ENCODE measurements at regions not wholly inside any gene's neighbourhood (a gene's known extent, or its start where the extent isn't known, plus 50 kb on each side); places are given as distances from the start of the nearest gene placed in this dataset.
A peak's percentile ranks its signal among the peaks of the same experiment; 100 is the strongest.

DNA sequence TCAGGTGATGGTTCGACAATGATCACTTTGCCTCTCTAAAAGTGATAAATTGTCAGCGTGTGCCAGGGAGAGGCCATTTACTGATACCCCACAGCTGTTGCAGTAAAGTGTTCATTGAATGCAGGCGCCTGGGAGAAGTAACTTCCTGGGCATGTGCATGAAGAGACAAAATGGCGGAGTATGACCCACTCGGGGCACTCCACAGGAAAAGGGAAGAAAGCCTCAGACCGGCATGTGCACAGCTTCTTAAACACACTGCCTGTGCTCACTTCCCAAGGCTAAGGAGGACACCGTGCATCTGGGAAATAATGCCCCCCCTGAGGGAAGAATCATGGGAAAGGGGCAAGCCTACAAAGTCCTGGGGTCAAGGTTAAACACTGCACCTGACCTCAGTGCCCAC lies 329.5 kb downstream of the ICE1 start:
- 56 to 57% methylated on average over 6 to 7 of the region's 7 CpGs for WGBS, 2 donors
- no peaks in the 10 kb centered on the region for H3K9me3 ChIP-seq
- intact Hi-C loops (cut with DNase I; ENCODE audit: low total_unique reads): no loop called here
- TF ChIP-seq, protein P1, sequence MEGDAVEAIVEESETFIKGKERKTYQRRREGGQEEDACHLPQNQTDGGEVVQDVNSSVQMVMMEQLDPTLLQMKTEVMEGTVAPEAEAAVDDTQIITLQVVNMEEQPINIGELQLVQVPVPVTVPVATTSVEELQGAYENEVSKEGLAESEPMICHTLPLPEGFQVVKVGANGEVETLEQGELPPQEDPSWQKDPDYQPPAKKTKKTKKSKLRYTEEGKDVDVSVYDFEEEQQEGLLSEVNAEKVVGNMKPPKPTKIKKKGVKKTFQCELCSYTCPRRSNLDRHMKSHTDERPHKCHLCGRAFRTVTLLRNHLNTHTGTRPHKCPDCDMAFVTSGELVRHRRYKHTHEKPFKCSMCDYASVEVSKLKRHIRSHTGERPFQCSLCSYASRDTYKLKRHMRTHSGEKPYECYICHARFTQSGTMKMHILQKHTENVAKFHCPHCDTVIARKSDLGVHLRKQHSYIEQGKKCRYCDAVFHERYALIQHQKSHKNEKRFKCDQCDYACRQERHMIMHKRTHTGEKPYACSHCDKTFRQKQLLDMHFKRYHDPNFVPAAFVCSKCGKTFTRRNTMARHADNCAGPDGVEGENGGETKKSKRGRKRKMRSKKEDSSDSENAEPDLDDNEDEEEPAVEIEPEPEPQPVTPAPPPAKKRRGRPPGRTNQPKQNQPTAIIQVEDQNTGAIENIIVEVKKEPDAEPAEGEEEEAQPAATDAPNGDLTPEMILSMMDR (IDR thresholded peaks at IDR 0.05): no peak
- TF ChIP-seq POLR2A (IDR thresholded peaks at IDR 0.05): no peak
- H3K27ac ChIP-seq: no peak overlapping the region
- no peak overlapping the region for H3K4me3 ChIP-seq
- DNase-seq: peak; percentile 22
- H3K27me3 ChIP-seq: no peaks in the 10 kb centered on the region
- H3K36me3 ChIP-seq (ENCODE audit: low read depth, missing control alignments): no peaks in the 10 kb centered on the region
- no peaks in the 10 kb centered on the region for H3K4me1 ChIP-seq

DNA sequence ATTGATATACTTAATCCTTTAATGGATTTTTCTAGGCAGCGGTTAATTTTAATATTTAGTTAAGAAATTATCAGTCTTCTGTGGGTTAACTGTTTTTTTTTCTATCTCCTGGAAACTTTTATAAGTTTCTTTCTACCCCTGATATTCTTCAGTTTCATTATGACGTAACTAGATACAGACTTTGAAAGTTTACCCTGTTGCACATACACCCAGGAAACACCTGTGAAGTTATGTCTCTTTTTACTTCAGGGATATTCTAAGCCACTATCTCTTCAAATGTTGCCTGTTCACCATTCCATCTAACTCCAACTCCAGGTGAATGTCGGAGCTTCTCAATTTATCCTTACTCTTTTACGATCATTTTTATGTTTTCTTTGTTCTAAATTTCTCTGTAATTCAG lies 329.0 kb downstream of the ICE1 start:
- intact Hi-C loops (cut with DNase I; ENCODE audit: low total_unique reads): no loop called here
- Histone ChIP-seq H3K4me1 (no peaks in the 10 kb centered on the region), H3K9me3 (no peaks in the 10 kb centered on the region), H3K36me3 (ENCODE audit: low read depth, missing control alignments) (no peaks in the 10 kb centered on the region), H3K27ac (no peak overlapping the region), H3K4me3 (no peak overlapping the region), H3K27me3 (no peaks in the 10 kb centered on the region)
- TF ChIP-seq POLR2A (IDR thresholded peaks at IDR 0.05): no peak
- TF ChIP-seq, protein P1 (IDR thresholded peaks at IDR 0.05): no peak
- 92 to 95% methylated on average over 4 of the region's 4 CpGs for WGBS, 2 donors
- DNase-seq: no peak

DNA sequence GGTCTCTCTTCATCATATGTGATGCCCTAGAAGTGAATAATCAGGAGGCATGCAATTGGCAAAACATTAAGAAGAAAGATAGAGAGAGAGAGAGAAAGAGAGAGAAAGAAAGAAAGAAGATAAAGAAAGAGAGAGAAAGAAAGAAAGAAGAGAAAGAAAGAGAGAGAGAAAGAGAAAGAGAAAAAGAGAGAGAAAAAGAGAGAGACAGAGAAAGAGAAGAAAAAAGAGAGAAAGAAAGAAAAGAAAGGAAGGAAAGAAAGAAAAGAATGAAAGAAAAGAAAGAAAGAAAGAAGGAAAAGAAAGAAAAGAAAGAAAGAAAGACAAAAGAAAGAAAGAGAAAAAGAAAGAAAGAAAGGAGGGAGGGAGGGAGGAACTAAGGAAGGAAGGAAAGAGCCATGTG lies 318.9 kb downstream of the ICE1 start:
- H3K27me3 ChIP-seq: no peaks in the 10 kb centered on the region
- no peaks in the 10 kb centered on the region for H3K9me3 ChIP-seq
- no peak for TF ChIP-seq POLR2A (IDR thresholded peaks at IDR 0.05)
- TF ChIP-seq, protein P1 (IDR thresholded peaks at IDR 0.05): no peak
- no peak overlapping the region for H3K4me3 ChIP-seq
- no peaks in the 10 kb centered on the region for H3K4me1 ChIP-seq
- no peak for DNase-seq
- H3K27ac ChIP-seq: no peak overlapping the region
- no peaks in the 10 kb centered on the region for H3K36me3 ChIP-seq (ENCODE audit: low read depth, missing control alignments)
- intact Hi-C loops (cut with DNase I; ENCODE audit: low total_unique reads): no loop called here

DNA sequence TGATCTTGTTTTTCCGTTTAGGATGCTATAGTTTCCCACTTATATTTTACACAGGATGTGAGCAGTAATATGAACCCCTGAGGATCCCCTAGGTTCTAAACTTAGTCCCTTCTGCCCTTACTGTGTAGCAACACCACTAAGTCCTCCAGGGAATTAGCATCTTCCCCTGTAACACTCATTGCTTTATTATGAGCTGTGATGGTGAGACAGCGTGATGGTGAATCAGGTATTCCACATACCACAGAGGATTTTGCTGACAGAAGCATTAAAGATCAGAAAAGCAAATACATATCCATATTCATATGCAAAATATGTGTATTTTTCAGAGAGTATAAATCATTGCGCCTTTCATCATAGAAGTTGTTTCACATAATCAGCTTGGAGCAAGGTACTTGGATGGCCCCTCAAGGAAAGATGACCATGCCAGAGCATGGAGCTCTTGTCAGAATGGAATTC lies 317.0 kb downstream of the ICE1 start:
- Histone ChIP-seq H3K4me1 (no peaks in the 10 kb centered on the region), H3K27me3 (no peaks in the 10 kb centered on the region), H3K36me3 (ENCODE audit: low read depth, missing control alignments) (no peaks in the 10 kb centered on the region), H3K4me3 (no peak overlapping the region), H3K9me3 (no peaks in the 10 kb centered on the region), H3K27ac (no peak overlapping the region)
- WGBS, 2 donors: 90 to 92% methylated on average over 3 of the region's 3 CpGs
- DNase-seq: no peak
- intact Hi-C loops (cut with DNase I; ENCODE audit: low total_unique reads): no loop called here
- TF ChIP-seq, protein P1 (IDR thresholded peaks at IDR 0.05): no peak
- no peak for TF ChIP-seq POLR2A (IDR thresholded peaks at IDR 0.05)

DNA sequence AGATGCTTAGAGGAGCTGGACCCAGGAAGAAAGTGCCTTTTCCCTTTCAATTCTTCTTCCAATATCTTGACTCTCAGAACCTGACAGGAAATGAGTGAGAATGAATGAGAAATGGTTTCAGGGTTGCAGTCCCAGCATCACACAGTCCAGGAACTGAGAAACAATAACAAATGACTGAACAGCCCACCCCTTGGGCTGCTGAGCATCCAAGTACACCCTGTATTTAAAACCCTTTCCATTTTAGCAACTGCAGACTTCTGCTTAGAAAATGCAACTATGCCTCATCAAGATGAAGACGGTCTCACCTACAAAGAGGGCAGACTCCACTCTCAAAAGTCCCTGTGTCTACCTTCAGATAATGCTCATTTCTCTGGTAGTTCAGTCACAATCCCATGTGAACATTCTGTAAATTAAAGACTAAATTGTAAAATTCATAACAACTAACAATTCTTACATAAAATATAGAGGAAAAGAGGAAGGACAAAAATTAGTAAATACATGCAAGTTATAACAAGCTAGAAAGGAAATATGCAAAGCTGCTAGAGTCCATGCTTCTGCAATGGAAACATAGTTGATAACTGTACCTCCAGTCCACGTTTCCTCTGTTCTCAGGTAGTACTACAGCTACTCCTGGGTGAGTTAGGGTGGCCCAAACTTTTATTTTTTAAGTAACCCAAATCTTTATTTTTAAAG lies 316.5 kb downstream of the ICE1 start:
- 53 to 71% methylated on average over 2 of the region's 2 CpGs for WGBS, 2 donors
- Histone ChIP-seq H3K4me3 (no peak overlapping the region), H3K36me3 (ENCODE audit: low read depth, missing control alignments) (no peaks in the 10 kb centered on the region), H3K4me1 (no peaks in the 10 kb centered on the region), H3K9me3 (no peaks in the 10 kb centered on the region), H3K27ac (no peak overlapping the region), H3K27me3 (no peaks in the 10 kb centered on the region)
- TF ChIP-seq POLR2A (IDR thresholded peaks at IDR 0.05): no peak
- TF ChIP-seq, protein P1 (IDR thresholded peaks at IDR 0.05): no peak
- intact Hi-C loops (cut with DNase I; ENCODE audit: low total_unique reads): no loop called here
- DNase-seq: no peak
